Inflammatory macrophage (primary cell): ENCODE measurements at regions not wholly inside any gene's neighbourhood (a gene's known extent, or its start where the extent isn't known, plus 50 kb on each side); places are given as distances from the start of the nearest gene placed in this dataset.

Experiments used
- DNase-seq, 2 donors: peaks; one replicate each; pipeline ENCODE4 v3.0.0-alpha.2; 2020 to 2022

DNA sequence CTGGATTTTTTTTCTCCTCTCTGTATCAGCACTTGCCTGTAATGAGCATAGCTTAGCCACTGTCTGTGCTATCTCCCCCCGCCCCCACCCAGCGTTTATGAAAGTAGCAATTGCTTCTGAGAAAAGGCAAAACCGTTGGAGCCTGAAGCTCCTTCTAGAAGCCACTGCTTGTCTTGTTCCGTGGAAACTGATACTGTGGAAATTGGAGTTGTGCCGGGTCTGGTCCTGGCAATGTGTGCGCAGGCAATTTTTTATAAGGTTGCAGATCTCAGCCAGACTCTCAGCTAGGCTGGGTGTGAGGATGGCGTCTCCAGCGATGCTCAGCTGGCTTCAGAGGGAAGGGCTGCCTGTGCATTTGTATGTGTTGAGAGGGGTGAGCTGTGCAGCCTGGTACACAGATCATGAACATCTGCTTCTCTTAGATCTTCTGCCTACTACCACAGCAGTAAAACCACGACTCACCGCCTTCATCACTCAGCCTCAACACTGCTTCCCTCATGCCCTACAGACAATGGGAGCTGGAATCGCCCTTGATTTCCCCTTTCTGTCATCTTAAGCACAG is 72.4 kb upstream of the GTSF1L start:
- DNase-seq = no peak

GRCh38 chr20:43798291-43799149 is 71.7 kb upstream of the GTSF1L start:
- no peak for DNase-seq

- no peak for DNase-seq
Observed at GRCh38 chr20:43794326-43794725, 67.5 kb upstream of the GTSF1L start.

DNA sequence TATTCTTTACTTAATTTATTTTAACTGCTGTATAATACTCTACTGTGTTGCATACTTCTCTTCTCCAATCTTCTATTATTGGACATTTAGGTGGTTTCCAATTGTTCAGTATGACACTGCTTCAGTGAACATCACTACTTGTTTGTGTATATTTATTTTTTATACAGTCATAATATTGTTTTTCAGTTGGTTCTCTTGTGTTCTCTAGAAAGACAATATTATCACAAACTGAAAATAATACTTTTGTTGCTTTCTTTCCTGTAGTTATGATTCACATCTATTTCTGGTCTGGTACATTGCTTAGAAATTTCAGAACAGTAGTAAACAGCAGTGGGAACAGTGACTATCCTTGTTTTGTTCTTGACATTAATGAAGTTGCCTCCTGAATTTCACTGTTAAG is 62.8 kb upstream of the GTSF1L start:
- no peak for DNase-seq

- DNase-seq = no peak
Observed at GRCh38 chr20:43787937-43788336, 61.1 kb upstream of the GTSF1L start.

DNA sequence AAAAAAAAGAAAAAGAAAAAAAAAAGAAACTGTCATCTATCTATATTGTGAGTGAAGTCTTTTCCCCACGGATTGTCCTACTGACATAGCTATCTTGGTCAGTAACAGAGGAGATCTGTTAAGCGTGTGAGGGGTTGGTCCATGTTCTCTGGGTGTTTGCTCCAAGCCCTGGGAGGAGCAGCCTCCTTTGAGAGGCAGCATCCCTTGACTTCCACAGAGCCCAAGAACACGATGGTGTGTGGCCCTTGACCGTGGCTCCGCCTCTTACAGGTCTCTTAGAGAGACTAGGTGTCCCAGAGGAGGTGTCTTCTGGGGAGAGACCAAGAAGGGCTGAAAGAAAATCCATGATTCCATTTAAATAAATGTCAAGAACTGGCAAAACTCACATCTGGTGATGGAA is 60.1 kb upstream of the GTSF1L start:
- DNase-seq = no peak

DNA sequence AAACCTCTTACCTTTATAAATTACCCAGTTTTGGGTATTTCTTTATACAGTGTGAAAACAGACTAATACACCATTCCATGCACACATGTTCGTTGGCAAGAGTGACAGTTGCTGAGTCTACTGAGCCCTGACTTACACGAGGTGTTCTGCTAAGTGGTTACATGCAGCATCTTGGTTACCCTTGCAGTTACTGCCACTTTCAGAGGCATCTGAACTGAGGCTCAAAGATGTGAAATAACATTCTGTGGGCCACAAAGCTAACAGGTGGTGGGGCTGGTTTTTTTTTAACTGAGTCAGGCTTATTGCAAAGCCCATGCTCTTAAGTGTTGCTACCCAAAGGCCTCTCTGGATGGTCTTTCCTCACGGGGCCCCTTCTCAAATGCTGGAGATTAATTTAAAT is 54.4 kb upstream of the GTSF1L start:
- no peak for DNase-seq

DNA sequence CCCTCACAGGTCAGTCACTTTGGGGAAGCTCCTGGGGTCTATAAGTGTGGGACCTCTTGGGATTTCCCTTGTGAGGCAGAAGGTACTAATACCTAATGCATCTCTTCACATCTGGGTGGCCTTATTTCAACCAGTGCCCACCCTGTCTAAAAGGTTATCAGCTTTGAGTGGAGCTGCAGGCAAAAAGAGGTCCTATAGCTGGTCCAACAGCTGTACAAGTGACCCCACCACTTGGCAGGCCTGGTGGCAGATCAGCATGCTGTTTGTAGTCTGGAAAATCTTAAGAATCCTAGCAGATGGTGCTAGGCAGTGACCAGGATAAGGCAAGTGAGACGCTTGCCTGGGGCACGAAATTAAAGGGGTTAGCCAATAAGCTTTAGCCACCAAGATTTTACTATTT is 51.6 kb upstream of the GTSF1L start:
- no peak for DNase-seq

GRCh38 chr20:43776691-43777090 is 49.9 kb upstream of the GTSF1L start:
- DNase-seq = no peak
